Stimulated activated naive CD8-positive, alpha-beta T cell treated with anti-CD3 and anti-CD28 coated beads, Interleukin-15, Interleukin-2, amounts not matched to agents 100 ng/mL and 50 ng/mL, for 24 hours (primary cell): ENCODE measurements at regions not wholly inside any gene's neighbourhood (a gene's known extent, or its start where the extent isn't known, plus 50 kb on each side); places are given as distances from the start of the nearest gene placed in this dataset.
"Not testable (repeated sequence)": the region's sequence is repeated elsewhere in the genome, so short reads cannot be mapped to it uniquely, and the experiment has no call there.

Source experiments
- H3K27ac Mint-ChIP-seq: one replicate; pipeline ENCODE4 v1.8.0; 2021; ENCODE audit warnings: mild to moderate bottlenecking, mixed read lengths
- H3K27me3 Mint-ChIP-seq: one replicate; pipeline ENCODE4 v1.8.0; 2021; ENCODE audit warnings: mixed read lengths
- H3K36me3 Mint-ChIP-seq: one replicate; pipeline ENCODE4 v1.8.0; 2021; ENCODE audit warnings: low read depth, mixed read lengths
- H3K4me1 Mint-ChIP-seq: one replicate; pipeline ENCODE4 v1.8.0; 2021; ENCODE audit warnings: low read depth, mixed read lengths
- H3K4me3 Mint-ChIP-seq: one replicate; pipeline ENCODE4 v1.8.0; 2021; ENCODE audit warnings: mild to moderate bottlenecking, mixed read lengths
- H3K9me3 Mint-ChIP-seq: one replicate; pipeline ENCODE4 v1.8.0; 2021; ENCODE audit warnings: mixed read lengths

GRCh38 chr12:14032191-14032590 is 50.8 kb upstream of the GRIN2B start:
- not testable (repeated sequence) for H3K4me3 Mint-ChIP-seq, H3K27me3 Mint-ChIP-seq, H3K4me1 Mint-ChIP-seq, H3K27ac Mint-ChIP-seq, H3K36me3 Mint-ChIP-seq, H3K9me3 Mint-ChIP-seq

GRCh38 chr12:14043776-14044175 is 62.4 kb upstream of the GRIN2B start:
- no peaks in the 10 kb centered on the region for H3K36me3 Mint-ChIP-seq
- no peak overlapping the region for H3K27ac Mint-ChIP-seq
- H3K4me1 Mint-ChIP-seq, result no peaks in the 10 kb centered on the region
- H3K9me3 Mint-ChIP-seq, result peaks cover 9% of the 10 kb centered on the region
- no peak overlapping the region for H3K4me3 Mint-ChIP-seq
- H3K27me3 Mint-ChIP-seq, result peaks cover 12% of the 10 kb centered on the region

GRCh38 chr12:14048941-14049545 is 67.6 kb upstream of the GRIN2B start:
- Mint-ChIP-seq H3K4me1 (no peaks in the 10 kb centered on the region), H3K4me3 (no peak overlapping the region), H3K27ac (no peak overlapping the region), H3K27me3 (peaks cover 17% of the 10 kb centered on the region), H3K36me3 (no peaks in the 10 kb centered on the region), H3K9me3 (peaks cover 4% of the 10 kb centered on the region)

- Mint-ChIP-seq H3K4me3 (no peak overlapping the region), H3K27ac (no peak overlapping the region), H3K9me3 (no peaks in the 10 kb centered on the region), H3K27me3 (peaks cover 15% of the 10 kb centered on the region), H3K36me3 (no peaks in the 10 kb centered on the region), H3K4me1 (no peaks in the 10 kb centered on the region)
Observed at GRCh38 chr12:14057895-14058294, 76.5 kb upstream of the GRIN2B start.

- Mint-ChIP-seq H3K4me3 (no peak overlapping the region), H3K27me3 (peaks cover 15% of the 10 kb centered on the region), H3K9me3 (no peaks in the 10 kb centered on the region), H3K27ac (no peak overlapping the region), H3K4me1 (no peaks in the 10 kb centered on the region), H3K36me3 (no peaks in the 10 kb centered on the region)
Observed at GRCh38 chr12:14058717-14059116, 77.3 kb upstream of the GRIN2B start.

GRCh38 chr12:14059548-14059947 is 78.1 kb upstream of the GRIN2B start:
- Mint-ChIP-seq H3K27me3 (peaks cover 15% of the 10 kb centered on the region), H3K27ac (no peak overlapping the region), H3K4me1 (no peaks in the 10 kb centered on the region), H3K9me3 (no peaks in the 10 kb centered on the region), H3K36me3 (no peaks in the 10 kb centered on the region), H3K4me3 (no peak overlapping the region)

- no peak overlapping the region for H3K4me3 Mint-ChIP-seq
- no peaks in the 10 kb centered on the region for H3K36me3 Mint-ChIP-seq
- peaks cover 4% of the 10 kb centered on the region for H3K27me3 Mint-ChIP-seq
- H3K4me1 Mint-ChIP-seq, result no peaks in the 10 kb centered on the region
- H3K27ac Mint-ChIP-seq, result no peak overlapping the region
- no peaks in the 10 kb centered on the region for H3K9me3 Mint-ChIP-seq
Observed at GRCh38 chr12:14065616-14066015, 84.2 kb upstream of the GRIN2B start.

- H3K27me3 Mint-ChIP-seq, result peaks cover 4% of the 10 kb centered on the region
- H3K27ac Mint-ChIP-seq, result no peak overlapping the region
- H3K9me3 Mint-ChIP-seq, result no peaks in the 10 kb centered on the region
- no peaks in the 10 kb centered on the region for H3K4me1 Mint-ChIP-seq
- no peaks in the 10 kb centered on the region for H3K36me3 Mint-ChIP-seq
- H3K4me3 Mint-ChIP-seq, result no peak overlapping the region
Observed at GRCh38 chr12:14066021-14066420, 84.6 kb upstream of the GRIN2B start.

- no peaks in the 10 kb centered on the region for H3K4me1 Mint-ChIP-seq
- no peak overlapping the region for H3K27ac Mint-ChIP-seq
- no peaks in the 10 kb centered on the region for H3K36me3 Mint-ChIP-seq
- H3K4me3 Mint-ChIP-seq, result no peak overlapping the region
- H3K27me3 Mint-ChIP-seq, result peaks cover 15% of the 10 kb centered on the region
- H3K9me3 Mint-ChIP-seq, result no peaks in the 10 kb centered on the region
Observed at GRCh38 chr12:14068961-14069360, 87.6 kb upstream of the GRIN2B start.

- Mint-ChIP-seq H3K4me1 (no peaks in the 10 kb centered on the region), H3K9me3 (peaks cover 2% of the 10 kb centered on the region), H3K27me3 (peaks cover 15% of the 10 kb centered on the region), H3K36me3 (no peaks in the 10 kb centered on the region), H3K4me3 (no peak overlapping the region), H3K27ac (no peak overlapping the region)
Observed at GRCh38 chr12:14071833-14072232, 90.4 kb upstream of the GRIN2B start.

- H3K27ac Mint-ChIP-seq, result no peak overlapping the region
- no peaks in the 10 kb centered on the region for H3K36me3 Mint-ChIP-seq
- H3K4me3 Mint-ChIP-seq, result no peak overlapping the region
- peaks cover 5% of the 10 kb centered on the region for H3K9me3 Mint-ChIP-seq
- no peaks in the 10 kb centered on the region for H3K4me1 Mint-ChIP-seq
- H3K27me3 Mint-ChIP-seq, result peaks cover 11% of the 10 kb centered on the region
Observed at GRCh38 chr12:14072987-14073386, 91.6 kb upstream of the GRIN2B start.

GRCh38 chr12:14075797-14076393 is 94.5 kb upstream of the GRIN2B start:
- H3K9me3 Mint-ChIP-seq, result peaks cover 8% of the 10 kb centered on the region
- peaks cover 11% of the 10 kb centered on the region for H3K27me3 Mint-ChIP-seq
- no peak overlapping the region for H3K4me3 Mint-ChIP-seq
- no peak overlapping the region for H3K27ac Mint-ChIP-seq
- no peaks in the 10 kb centered on the region for H3K36me3 Mint-ChIP-seq
- no peaks in the 10 kb centered on the region for H3K4me1 Mint-ChIP-seq

GRCh38 chr12:14076538-14076937 is 95.1 kb upstream of the GRIN2B start:
- no peaks in the 10 kb centered on the region for H3K36me3 Mint-ChIP-seq
- no peak overlapping the region for H3K27ac Mint-ChIP-seq
- peaks cover 8% of the 10 kb centered on the region for H3K9me3 Mint-ChIP-seq
- no peaks in the 10 kb centered on the region for H3K4me1 Mint-ChIP-seq
- no peak overlapping the region for H3K4me3 Mint-ChIP-seq
- H3K27me3 Mint-ChIP-seq, result peaks cover 11% of the 10 kb centered on the region

GRCh38 chr12:14086838-14087237 is 105.4 kb upstream of the GRIN2B start:
- H3K4me3 Mint-ChIP-seq, result no peak overlapping the region
- no peak overlapping the region for H3K27ac Mint-ChIP-seq
- peaks cover 6% of the 10 kb centered on the region for H3K9me3 Mint-ChIP-seq
- no peaks in the 10 kb centered on the region for H3K36me3 Mint-ChIP-seq
- peaks cover 3% of the 10 kb centered on the region for H3K27me3 Mint-ChIP-seq
- H3K4me1 Mint-ChIP-seq, result no peaks in the 10 kb centered on the region

- Mint-ChIP-seq H3K27ac (no peak overlapping the region), H3K36me3 (no peaks in the 10 kb centered on the region), H3K27me3 (peaks cover 16% of the 10 kb centered on the region), H3K4me3 (no peak overlapping the region), H3K9me3 (peaks cover 11% of the 10 kb centered on the region), H3K4me1 (no peaks in the 10 kb centered on the region)
Observed at GRCh38 chr12:14099994-14100393, 118.6 kb upstream of the GRIN2B start.

GRCh38 chr12:14101556-14101955 is 120.2 kb upstream of the GRIN2B start:
- H3K27ac Mint-ChIP-seq, H3K4me1 Mint-ChIP-seq: not testable (repeated sequence)

More at GRCh38 chr12:14101556-14101955, 120.2 kb upstream of the GRIN2B start:
- peaks cover 11% of the 10 kb centered on the region for H3K9me3 Mint-ChIP-seq
- H3K4me3 Mint-ChIP-seq, H3K36me3 Mint-ChIP-seq: not testable (repeated sequence)
- peaks cover 12% of the 10 kb centered on the region for H3K27me3 Mint-ChIP-seq
